ENCODE measurements at regions not wholly inside any gene's neighbourhood (a gene's known extent, or its start where the extent isn't known, plus 50 kb on each side); places are given as distances from the start of the nearest gene placed in this dataset.
"Not testable (repeated sequence)": the region's sequence is repeated elsewhere in the genome, so short reads cannot be mapped to it uniquely, and the experiment has no call there.

GRCh38 chr20:30630761-30631160 is 626.7 kb upstream of the DEFB115 start:
- H3K36me3 ChIP-seq (replicated peaks in 1 of 2; ENCODE audit: insufficient read depth in 1 of 2, low read depth in 2 of 2): no peaks in the 10 kb centered on the region
- WGBS, 2 donors: 55 to 56% methylated on average over 3 of the region's 3 CpGs
- no peak for TF ChIP-seq CTCF (IDR thresholded peaks at IDR 0.05)
- TF ChIP-seq POLR2A (IDR thresholded peaks at IDR 0.05): no peak
- no peak overlapping the region for H3K4me3 ChIP-seq
- H3K9me3 ChIP-seq: no peaks in the 10 kb centered on the region
- no peaks in the 10 kb centered on the region for H3K4me1 ChIP-seq
- intact Hi-C loops (cut with DNase I): no loop called here
- no peak overlapping the region for H3K27ac ChIP-seq
- DNase-seq (no peak), ATAC-seq (no peak)
- H3K27me3 ChIP-seq: no peaks in the 10 kb centered on the region

DNA sequence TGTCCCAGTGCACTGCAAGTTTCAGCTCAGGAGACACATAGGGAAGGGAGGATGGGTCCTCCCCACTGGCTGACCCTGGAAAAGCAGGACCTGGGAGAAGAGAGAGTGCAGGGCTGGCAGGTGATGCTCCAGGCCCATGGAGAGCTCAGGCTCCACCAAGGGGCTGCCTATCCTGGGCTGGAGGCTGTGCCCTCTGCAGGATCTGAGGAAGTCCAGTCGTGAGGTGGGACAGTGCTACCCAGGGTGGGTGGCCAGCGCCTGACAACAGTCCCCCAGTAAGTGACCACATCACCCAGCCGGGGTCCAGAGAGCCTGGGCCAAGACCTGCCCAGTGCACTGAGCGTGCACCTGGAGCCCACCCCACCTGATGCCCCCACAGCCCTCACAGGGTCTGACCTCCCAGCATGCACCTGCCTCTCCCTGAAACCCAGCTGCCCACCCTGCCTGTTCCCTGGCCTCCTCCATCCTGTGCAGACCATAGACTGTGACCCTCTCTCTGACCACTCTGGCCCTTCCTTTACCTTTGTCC is 626.1 kb upstream of the DEFB115 start:
- H3K4me1 ChIP-seq; H3K9me3 ChIP-seq; H3K27ac ChIP-seq; intact Hi-C loops (cut with DNase I); H3K27me3 ChIP-seq; H3K36me3 ChIP-seq (replicated peaks in 1 of 2; ENCODE audit: insufficient read depth in 1 of 2, low read depth in 2 of 2); ATAC-seq; DNase-seq; H3K4me3 ChIP-seq: not testable (repeated sequence)
- WGBS, 2 donors: 50 to 62% methylated on average over 2 to 4 of the region's 4 CpGs

- H3K27ac ChIP-seq; H3K4me3 ChIP-seq; H3K36me3 ChIP-seq (replicated peaks in 1 of 2; ENCODE audit: insufficient read depth in 1 of 2, low read depth in 2 of 2); H3K4me1 ChIP-seq; H3K27me3 ChIP-seq; H3K9me3 ChIP-seq; intact Hi-C loops (cut with DNase I); ATAC-seq; DNase-seq: not testable (repeated sequence)
- 65 to 100% methylated on average over 1 of the region's 1 CpG for WGBS, 2 donors
These were observed 624.7 kb upstream of the DEFB115 start for GRCh38 chr20:30632773-30633172.

DNA sequence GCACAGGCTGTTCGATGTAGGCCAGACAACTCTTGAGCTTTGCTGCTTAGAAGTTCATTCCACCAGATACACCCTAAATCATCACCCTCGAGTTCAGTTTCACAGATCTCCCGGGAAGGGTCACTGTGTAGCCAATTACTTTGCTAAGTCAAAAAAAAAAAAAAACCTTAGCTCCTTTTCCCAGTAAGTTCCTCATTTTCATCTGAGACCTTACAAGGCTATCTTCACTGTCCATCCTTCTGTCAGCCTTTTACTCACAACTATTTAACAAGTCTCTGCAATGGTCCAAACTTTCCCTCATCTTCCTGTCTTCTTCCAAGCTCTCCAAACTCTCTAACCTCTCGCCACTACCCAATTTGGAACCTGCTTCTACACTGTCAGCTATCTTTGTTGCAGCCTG is 615.9 kb upstream of the DEFB115 start:
- ATAC-seq; H3K27me3 ChIP-seq; intact Hi-C loops (cut with DNase I); H3K36me3 ChIP-seq (replicated peaks in 1 of 2; ENCODE audit: insufficient read depth in 1 of 2, low read depth in 2 of 2); H3K9me3 ChIP-seq; H3K4me1 ChIP-seq; DNase-seq; H3K4me3 ChIP-seq; H3K27ac ChIP-seq: not testable (repeated sequence)
- WGBS, 2 donors: 60 to 65% methylated on average over 4 of the region's 4 CpGs

GRCh38 chr20:30660982-30661381 is 596.5 kb upstream of the DEFB115 start:
- WGBS, 2 donors: 76 to 82% methylated on average over 4 of the region's 4 CpGs
- H3K9me3 ChIP-seq; intact Hi-C loops (cut with DNase I): not testable (repeated sequence)

DNA sequence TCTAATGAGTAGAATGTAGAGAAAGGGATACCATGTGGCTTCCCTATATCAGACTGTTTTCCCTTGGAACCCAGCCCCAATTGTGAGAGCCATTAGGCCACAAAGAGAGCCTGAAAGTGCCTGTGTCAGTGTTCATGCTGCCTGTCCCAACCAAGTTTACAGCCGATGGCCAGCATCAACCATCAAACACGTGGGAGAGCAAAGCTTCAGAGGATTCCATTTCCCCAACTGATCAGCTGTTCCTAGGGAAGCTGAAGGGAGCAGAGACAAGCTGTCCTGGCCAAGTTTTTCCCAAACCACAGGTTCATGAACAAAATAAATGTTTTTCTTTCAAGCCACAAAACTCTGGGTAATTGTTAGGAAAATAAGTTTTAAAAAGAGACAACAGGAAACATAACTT is 589.0 kb upstream of the DEFB115 start:
- intact Hi-C loops (cut with DNase I); ATAC-seq; H3K4me3 ChIP-seq; DNase-seq; H3K9me3 ChIP-seq; H3K27ac ChIP-seq; H3K36me3 ChIP-seq (replicated peaks in 1 of 2; ENCODE audit: insufficient read depth in 1 of 2, low read depth in 2 of 2); H3K27me3 ChIP-seq; H3K4me1 ChIP-seq: not testable (repeated sequence)
- WGBS, 2 donors: 40 to 63% methylated on average over 1 to 2 of the region's 2 CpGs

More at GRCh38 chr20:30660982-30661381, 596.5 kb upstream of the DEFB115 start:
- not testable (repeated sequence) for H3K4me1 ChIP-seq; DNase-seq; H3K27ac ChIP-seq; H3K27me3 ChIP-seq; H3K4me3 ChIP-seq; H3K36me3 ChIP-seq (replicated peaks in 1 of 2; ENCODE audit: insufficient read depth in 1 of 2, low read depth in 2 of 2); ATAC-seq

GRCh38 chr20:30669330-30670029 is 588.0 kb upstream of the DEFB115 start:
- H3K27ac ChIP-seq; H3K4me3 ChIP-seq; ATAC-seq; H3K9me3 ChIP-seq; H3K4me1 ChIP-seq; H3K36me3 ChIP-seq (replicated peaks in 1 of 2; ENCODE audit: insufficient read depth in 1 of 2, low read depth in 2 of 2); DNase-seq; H3K27me3 ChIP-seq; intact Hi-C loops (cut with DNase I): not testable (repeated sequence)

DNA sequence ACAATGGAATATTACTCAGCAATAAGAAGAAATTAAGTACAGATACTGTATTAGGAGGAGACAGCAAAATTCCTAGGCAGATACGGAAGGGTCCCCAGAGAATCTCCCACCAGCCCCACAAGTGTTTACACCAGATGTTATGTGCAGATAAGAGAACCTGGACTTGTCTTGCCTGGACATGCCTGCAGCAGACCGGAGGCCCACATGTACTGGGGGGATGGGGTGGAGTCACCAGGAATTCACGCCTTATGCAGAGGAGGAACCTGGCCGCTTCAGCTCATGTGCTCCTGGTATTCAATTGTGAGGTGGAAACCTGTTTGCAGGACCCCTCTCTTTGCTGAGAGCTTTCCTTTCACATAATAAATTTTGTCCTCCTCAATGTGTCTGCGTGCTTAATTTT is 586.3 kb upstream of the DEFB115 start:
- intact Hi-C loops (cut with DNase I); ATAC-seq: not testable (repeated sequence)

DNA sequence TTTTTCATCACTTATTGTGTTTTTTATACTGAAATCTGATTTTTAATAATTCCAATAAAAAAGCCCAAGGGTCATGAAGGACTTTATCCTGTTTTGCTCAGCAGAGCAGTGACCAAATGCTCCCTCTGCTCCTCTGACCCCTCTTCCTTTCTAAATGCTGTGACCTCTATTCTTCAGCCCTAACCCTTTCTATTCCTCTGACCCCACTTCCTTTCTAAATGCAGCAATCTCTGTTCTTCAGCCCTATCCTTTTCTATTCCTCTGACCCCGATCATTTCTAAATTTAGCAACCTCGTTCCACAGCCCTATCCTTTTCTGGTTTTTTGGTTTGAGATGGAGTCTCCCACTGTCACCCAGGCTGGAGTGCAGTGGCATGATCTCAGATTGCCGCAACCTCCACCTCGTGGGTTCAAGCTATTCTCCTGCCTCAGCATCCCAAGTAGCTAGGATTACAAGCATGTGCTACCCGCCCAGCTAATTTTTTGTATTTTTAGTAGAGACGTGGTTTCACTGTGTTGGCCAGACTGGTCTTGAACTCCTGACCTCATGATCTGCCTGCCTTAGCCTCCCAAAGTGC is 581.4 kb upstream of the DEFB115 start:
- H3K4me3 ChIP-seq; intact Hi-C loops (cut with DNase I); H3K9me3 ChIP-seq; H3K4me1 ChIP-seq; ATAC-seq; H3K36me3 ChIP-seq (replicated peaks in 1 of 2; ENCODE audit: insufficient read depth in 1 of 2, low read depth in 2 of 2); H3K27me3 ChIP-seq; DNase-seq; H3K27ac ChIP-seq: not testable (repeated sequence)
- WGBS, 2 donors: 73 to 74% methylated on average over 6 of the region's 6 CpGs

More for the DNA sequence above, 586.3 kb upstream of the DEFB115 start:
- not testable (repeated sequence) for H3K9me3 ChIP-seq; H3K27me3 ChIP-seq; H3K4me3 ChIP-seq; H3K27ac ChIP-seq; DNase-seq; H3K36me3 ChIP-seq (replicated peaks in 1 of 2; ENCODE audit: insufficient read depth in 1 of 2, low read depth in 2 of 2); H3K4me1 ChIP-seq
- 77 to 80% methylated on average over 5 of the region's 5 CpGs for WGBS, 2 donors

- H3K27ac ChIP-seq; H3K4me1 ChIP-seq; intact Hi-C loops (cut with DNase I); H3K9me3 ChIP-seq; H3K36me3 ChIP-seq (replicated peaks in 1 of 2; ENCODE audit: insufficient read depth in 1 of 2, low read depth in 2 of 2); H3K27me3 ChIP-seq; ATAC-seq; DNase-seq; H3K4me3 ChIP-seq: not testable (repeated sequence)
- WGBS, 2 donors: 39 to 42% methylated on average over 4 of the region's 4 CpGs
These were observed 575.2 kb upstream of the DEFB115 start for GRCh38 chr20:30682236-30682635.

- H3K4me1 ChIP-seq; intact Hi-C loops (cut with DNase I); DNase-seq; H3K4me3 ChIP-seq; H3K9me3 ChIP-seq; H3K27ac ChIP-seq; H3K27me3 ChIP-seq; H3K36me3 ChIP-seq (replicated peaks in 1 of 2; ENCODE audit: insufficient read depth in 1 of 2, low read depth in 2 of 2); ATAC-seq: not testable (repeated sequence)
- 70 to 80% methylated on average over 3 of the region's 3 CpGs for WGBS, 2 donors
These were observed 544.6 kb upstream of the DEFB115 start for GRCh38 chr20:30712861-30713260.

Measured in body of pancreas (tissue), 4 donors.